Activated naive CD4-positive, alpha-beta T cell treated with anti-CD3 and anti-CD28 coated beads, Interleukin-2, amount 50 U/mL, for 24 hours (primary cell): ENCODE measurements at regions not wholly inside any gene's neighbourhood (a gene's known extent, or its start where the extent isn't known, plus 50 kb on each side); places are given as distances from the start of the nearest gene placed in this dataset.

Source experiments
- H3K27ac Mint-ChIP-seq: one replicate; pipeline ENCODE4 v1.8.0; 2021; ENCODE audit warnings: mild to moderate bottlenecking, mixed read lengths
- H3K27me3 Mint-ChIP-seq: one replicate; pipeline ENCODE4 v1.8.0; 2021; ENCODE audit warnings: mixed read lengths
- H3K36me3 Mint-ChIP-seq: one replicate; pipeline ENCODE4 v1.8.0; 2021; ENCODE audit warnings: mixed read lengths
- H3K4me1 Mint-ChIP-seq: one replicate; pipeline ENCODE4 v1.8.0; 2021; ENCODE audit warnings: mixed read lengths
- H3K4me3 Mint-ChIP-seq: one replicate; pipeline ENCODE4 v1.8.0; 2021; ENCODE audit warnings: mild to moderate bottlenecking, mixed read lengths
- H3K9me3 Mint-ChIP-seq: one replicate; pipeline ENCODE4 v1.8.0; 2021; ENCODE audit warnings: mixed read lengths

GRCh38 chr5:61657686-61658085, 325.6 kb downstream of the ZSWIM6 start:
- Mint-ChIP-seq H3K27me3 (peaks cover 7% of the 10 kb centered on the region), H3K9me3 (no peaks in the 10 kb centered on the region), H3K4me1 (no peaks in the 10 kb centered on the region), H3K27ac (no peak overlapping the region), H3K36me3 (no peaks in the 10 kb centered on the region), H3K4me3 (no peak overlapping the region)

GRCh38 chr5:61658592-61659008, 326.5 kb downstream of the ZSWIM6 start:
- H3K27me3 Mint-ChIP-seq, result peaks cover 7% of the 10 kb centered on the region
- no peaks in the 10 kb centered on the region for H3K4me1 Mint-ChIP-seq
- no peaks in the 10 kb centered on the region for H3K36me3 Mint-ChIP-seq
- H3K9me3 Mint-ChIP-seq, result no peaks in the 10 kb centered on the region
- H3K4me3 Mint-ChIP-seq, result no peak overlapping the region
- no peak overlapping the region for H3K27ac Mint-ChIP-seq

GRCh38 chr5:61659221-61659696, 327.2 kb downstream of the ZSWIM6 start:
- Mint-ChIP-seq H3K4me3 (no peak overlapping the region), H3K4me1 (no peaks in the 10 kb centered on the region), H3K27ac (no peak overlapping the region), H3K27me3 (peaks cover 7% of the 10 kb centered on the region), H3K9me3 (no peaks in the 10 kb centered on the region), H3K36me3 (no peaks in the 10 kb centered on the region)

GRCh38 chr5:61662670-61663069, 330.6 kb downstream of the ZSWIM6 start:
- Mint-ChIP-seq H3K4me1 (no peaks in the 10 kb centered on the region), H3K4me3 (no peak overlapping the region), H3K36me3 (no peaks in the 10 kb centered on the region), H3K27ac (no peak overlapping the region), H3K9me3 (no peaks in the 10 kb centered on the region), H3K27me3 (peaks cover 2% of the 10 kb centered on the region)

GRCh38 chr5:61666064-61666621, 334.1 kb downstream of the ZSWIM6 start:
- Mint-ChIP-seq H3K4me1 (no peaks in the 10 kb centered on the region), H3K36me3 (no peaks in the 10 kb centered on the region), H3K27ac (no peak overlapping the region), H3K27me3 (peaks cover 7% of the 10 kb centered on the region), H3K4me3 (no peak overlapping the region), H3K9me3 (no peaks in the 10 kb centered on the region)

- no peak overlapping the region for H3K4me3 Mint-ChIP-seq
- no peaks in the 10 kb centered on the region for H3K36me3 Mint-ChIP-seq
- H3K27ac Mint-ChIP-seq, result no peak overlapping the region
- no peaks in the 10 kb centered on the region for H3K4me1 Mint-ChIP-seq
- no peaks in the 10 kb centered on the region for H3K9me3 Mint-ChIP-seq
- peaks cover 11% of the 10 kb centered on the region for H3K27me3 Mint-ChIP-seq
Measured at GRCh38 chr5:61667525-61668218, 335.6 kb downstream of the ZSWIM6 start.

GRCh38 chr5:61669531-61669930, 337.5 kb downstream of the ZSWIM6 start:
- Mint-ChIP-seq H3K27me3 (peaks cover 12% of the 10 kb centered on the region), H3K4me3 (no peak overlapping the region), H3K4me1 (no peaks in the 10 kb centered on the region), H3K36me3 (no peaks in the 10 kb centered on the region), H3K9me3 (no peaks in the 10 kb centered on the region), H3K27ac (no peak overlapping the region)

GRCh38 chr5:61670941-61671340, 338.9 kb downstream of the ZSWIM6 start:
- Mint-ChIP-seq H3K4me3 (no peak overlapping the region), H3K27me3 (peaks cover 10% of the 10 kb centered on the region), H3K27ac (no peak overlapping the region), H3K36me3 (no peaks in the 10 kb centered on the region), H3K9me3 (no peaks in the 10 kb centered on the region), H3K4me1 (no peaks in the 10 kb centered on the region)

- no peaks in the 10 kb centered on the region for H3K9me3 Mint-ChIP-seq
- no peak overlapping the region for H3K27ac Mint-ChIP-seq
- no peak overlapping the region for H3K4me3 Mint-ChIP-seq
- H3K27me3 Mint-ChIP-seq, result peaks cover 7% of the 10 kb centered on the region
- no peaks in the 10 kb centered on the region for H3K36me3 Mint-ChIP-seq
- H3K4me1 Mint-ChIP-seq, result no peaks in the 10 kb centered on the region
Measured at GRCh38 chr5:61673007-61673735, 341.1 kb downstream of the ZSWIM6 start.

- Mint-ChIP-seq H3K27me3 (peaks cover 9% of the 10 kb centered on the region), H3K27ac (no peak overlapping the region), H3K36me3 (no peaks in the 10 kb centered on the region), H3K4me1 (no peaks in the 10 kb centered on the region), H3K9me3 (no peaks in the 10 kb centered on the region), H3K4me3 (no peak overlapping the region)
Measured at GRCh38 chr5:61674378-61674777, 342.3 kb downstream of the ZSWIM6 start.

- no peak overlapping the region for H3K27ac Mint-ChIP-seq
Measured at GRCh38 chr5:61675015-61675692, 343.1 kb downstream of the ZSWIM6 start.

GRCh38 chr5:61677220-61677619, 345.2 kb downstream of the ZSWIM6 start:
- peaks cover 10% of the 10 kb centered on the region for H3K27me3 Mint-ChIP-seq
- H3K27ac Mint-ChIP-seq, result no peak overlapping the region
- H3K4me3 Mint-ChIP-seq, result no peak overlapping the region
- no peaks in the 10 kb centered on the region for H3K4me1 Mint-ChIP-seq
- no peaks in the 10 kb centered on the region for H3K9me3 Mint-ChIP-seq
- no peaks in the 10 kb centered on the region for H3K36me3 Mint-ChIP-seq

More at GRCh38 chr5:61675015-61675692, 343.1 kb downstream of the ZSWIM6 start:
- no peaks in the 10 kb centered on the region for H3K9me3 Mint-ChIP-seq
- peaks cover 11% of the 10 kb centered on the region for H3K27me3 Mint-ChIP-seq
- H3K4me1 Mint-ChIP-seq, result no peaks in the 10 kb centered on the region
- no peak overlapping the region for H3K4me3 Mint-ChIP-seq
- no peaks in the 10 kb centered on the region for H3K36me3 Mint-ChIP-seq

GRCh38 chr5:61678966-61679365, 346.9 kb downstream of the ZSWIM6 start:
- H3K9me3 Mint-ChIP-seq, result no peaks in the 10 kb centered on the region
- no peak overlapping the region for H3K4me3 Mint-ChIP-seq
- H3K27ac Mint-ChIP-seq, result no peak overlapping the region
- H3K36me3 Mint-ChIP-seq, result no peaks in the 10 kb centered on the region
- H3K27me3 Mint-ChIP-seq, result peaks cover 6% of the 10 kb centered on the region
- H3K4me1 Mint-ChIP-seq, result no peaks in the 10 kb centered on the region

- Mint-ChIP-seq H3K36me3 (no peaks in the 10 kb centered on the region), H3K9me3 (no peaks in the 10 kb centered on the region), H3K27ac (no peak overlapping the region), H3K4me1 (no peaks in the 10 kb centered on the region), H3K4me3 (no peak overlapping the region), H3K27me3 (peaks cover 7% of the 10 kb centered on the region)
Measured at GRCh38 chr5:61679562-61679961, 347.5 kb downstream of the ZSWIM6 start.

- no peak overlapping the region for H3K4me3 Mint-ChIP-seq
- no peaks in the 10 kb centered on the region for H3K4me1 Mint-ChIP-seq
- H3K27me3 Mint-ChIP-seq, result peaks cover 7% of the 10 kb centered on the region
- no peaks in the 10 kb centered on the region for H3K36me3 Mint-ChIP-seq
- no peak overlapping the region for H3K27ac Mint-ChIP-seq
- no peaks in the 10 kb centered on the region for H3K9me3 Mint-ChIP-seq
Measured at GRCh38 chr5:61680247-61680646, 348.2 kb downstream of the ZSWIM6 start.

GRCh38 chr5:61683148-61683547, 351.1 kb downstream of the ZSWIM6 start:
- no peaks in the 10 kb centered on the region for H3K36me3 Mint-ChIP-seq
- H3K4me1 Mint-ChIP-seq, result no peaks in the 10 kb centered on the region
- no peak overlapping the region for H3K4me3 Mint-ChIP-seq
- H3K9me3 Mint-ChIP-seq, result no peaks in the 10 kb centered on the region
- no peak overlapping the region for H3K27ac Mint-ChIP-seq
- H3K27me3 Mint-ChIP-seq, result peaks cover 17% of the 10 kb centered on the region
